ENCODE measurements at regions not wholly inside any gene's neighbourhood (a gene's known extent, or its start where the extent isn't known, plus 50 kb on each side); places are given as distances from the start of the nearest gene placed in this dataset.

DNA sequence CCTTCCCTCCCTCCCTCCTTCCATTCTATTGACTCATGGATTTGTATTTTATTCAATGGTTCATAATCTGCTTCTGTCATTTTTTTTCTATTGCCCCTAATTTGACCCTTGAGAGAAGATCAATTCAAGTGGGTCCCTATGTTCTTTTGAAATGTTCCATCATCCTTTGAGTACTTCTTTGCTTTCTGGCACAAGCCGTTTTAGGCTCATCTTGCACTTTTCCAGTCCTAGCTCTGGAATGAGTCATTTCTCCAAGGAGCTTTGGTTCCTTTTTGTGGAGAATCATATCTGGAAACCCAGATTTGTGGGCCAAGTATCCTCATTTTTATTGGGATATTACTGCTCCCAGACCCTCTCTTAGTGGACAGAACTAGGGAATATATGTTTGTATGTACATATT, 126.8 kb upstream of the PTPN3 start:
- POLR2A ChIA-PET, result no interaction called here

DNA sequence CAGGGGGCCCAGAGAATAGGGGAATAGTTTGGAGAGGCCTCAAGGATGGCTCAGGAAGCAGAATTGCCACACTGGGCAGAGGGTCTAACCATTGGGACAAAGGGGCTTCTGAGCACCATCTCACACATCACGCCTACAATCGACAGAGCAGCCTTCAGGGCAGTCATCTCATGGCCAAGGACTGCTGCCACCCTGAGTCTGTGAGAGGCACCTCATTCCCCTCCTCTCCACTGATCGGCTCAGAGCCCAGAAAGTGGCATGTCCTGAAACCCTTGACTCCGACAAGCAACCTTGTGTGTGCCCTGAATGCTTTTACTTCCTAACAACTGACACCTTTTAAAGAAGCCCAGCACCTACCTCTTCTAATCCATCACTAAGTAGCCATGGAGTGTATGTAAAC, 128.9 kb upstream of the PTPN3 start:
- Histone ChIP-seq H3K79me2 (ENCODE audit: insufficient read depth, low read depth, low read length) (no peaks in the 10 kb centered on the region), H2AFZ (ENCODE audit: low read length) (no peak overlapping the region), H3K27ac (ENCODE audit: low read depth, low read length, poor library complexity, severe bottlenecking) (no peak overlapping the region), H4K20me1 (ENCODE audit: insufficient read depth, low read length) (no peaks in the 10 kb centered on the region), H3K9me3 (ENCODE audit: low read length) (no peaks in the 10 kb centered on the region), H3K4me2 (ENCODE audit: low read length) (no peak overlapping the region), H3K36me3 (ENCODE audit: insufficient read depth, low read length) (no peaks in the 10 kb centered on the region), H3K4me3 (ENCODE audit: low read depth, low read length, poor library complexity, severe bottlenecking) (no peak overlapping the region), H3K4me1 (ENCODE audit: insufficient read depth, low read length, poor library complexity, severe bottlenecking) (no peaks in the 10 kb centered on the region), H3K9me2 (ENCODE audit: insufficient read depth, low read length) (no peaks in the 10 kb centered on the region)
- DNase-seq (ENCODE audit: low spot score), result no peak
- POLR2A ChIA-PET, result no interaction called here
- intact Hi-C loops (cut with micrococcal nuclease; ENCODE audit: unreplicated experiment), result no loop called here
- no TSS peak for BruUV-seq (replicated peaks)
- CTCF ChIA-PET (ENCODE audit: unreplicated experiment), result no interaction called here
- no peak for TF ChIP-seq EZH2phosphoT487 (IDR thresholded peaks at IDR 0.05; ENCODE audit: borderline replicate concordance, low read depth, low read length)
- no peak for TF ChIP-seq CTCF (conservative IDR thresholded peaks at IDR 0.05; ENCODE audit: low read length)

More for the DNA sequence above, 126.8 kb upstream of the PTPN3 start:
- no peak overlapping the region for H2AFZ ChIP-seq (ENCODE audit: low read length)
- DNase-seq (ENCODE audit: low spot score), result no peak
- H3K4me3 ChIP-seq (ENCODE audit: low read depth, low read length, poor library complexity, severe bottlenecking), result no peak overlapping the region
- no peaks in the 10 kb centered on the region for H3K79me2 ChIP-seq (ENCODE audit: insufficient read depth, low read depth, low read length)
- H3K36me3 ChIP-seq (ENCODE audit: insufficient read depth, low read length), result no peaks in the 10 kb centered on the region
- no TSS peak for BruUV-seq (replicated peaks)
- H3K9me2 ChIP-seq (ENCODE audit: insufficient read depth, low read length), result no peaks in the 10 kb centered on the region
- H3K4me2 ChIP-seq (ENCODE audit: low read length), result no peak overlapping the region
- H3K9me3 ChIP-seq (ENCODE audit: low read length), result no peaks in the 10 kb centered on the region
- intact Hi-C loops (cut with micrococcal nuclease; ENCODE audit: unreplicated experiment), result no loop called here
- no peak overlapping the region for H3K27ac ChIP-seq (ENCODE audit: low read depth, low read length, poor library complexity, severe bottlenecking)
- no peaks in the 10 kb centered on the region for H4K20me1 ChIP-seq (ENCODE audit: insufficient read depth, low read length)
- H3K4me1 ChIP-seq (ENCODE audit: insufficient read depth, low read length, poor library complexity, severe bottlenecking), result no peaks in the 10 kb centered on the region
- CTCF ChIA-PET (ENCODE audit: unreplicated experiment), result no interaction called here
- TF ChIP-seq CTCF (conservative IDR thresholded peaks at IDR 0.05; ENCODE audit: low read length), result no peak
- no peak for TF ChIP-seq EZH2phosphoT487 (IDR thresholded peaks at IDR 0.05; ENCODE audit: borderline replicate concordance, low read depth, low read length)

GRCh38 chr9:109629615-109630014, 131.5 kb upstream of the PTPN3 start:
- CTCF ChIA-PET (ENCODE audit: unreplicated experiment), result no interaction called here

More at GRCh38 chr9:109629615-109630014, 131.5 kb upstream of the PTPN3 start:
- Histone ChIP-seq H3K36me3 (ENCODE audit: insufficient read depth, low read length) (no peaks in the 10 kb centered on the region), H3K4me2 (ENCODE audit: low read length) (no peak overlapping the region), H3K27ac (ENCODE audit: low read depth, low read length, poor library complexity, severe bottlenecking) (no peak overlapping the region), H3K79me2 (ENCODE audit: insufficient read depth, low read depth, low read length) (no peaks in the 10 kb centered on the region), H3K9me2 (ENCODE audit: insufficient read depth, low read length) (no peaks in the 10 kb centered on the region), H3K4me1 (ENCODE audit: insufficient read depth, low read length, poor library complexity, severe bottlenecking) (no peaks in the 10 kb centered on the region), H3K4me3 (ENCODE audit: low read depth, low read length, poor library complexity, severe bottlenecking) (no peak overlapping the region), H3K9me3 (ENCODE audit: low read length) (no peaks in the 10 kb centered on the region), H4K20me1 (ENCODE audit: insufficient read depth, low read length) (no peaks in the 10 kb centered on the region), H2AFZ (ENCODE audit: low read length) (no peak overlapping the region)
- no peak for DNase-seq (ENCODE audit: low spot score)
- intact Hi-C loops (cut with micrococcal nuclease; ENCODE audit: unreplicated experiment), result no loop called here
- POLR2A ChIA-PET, result no interaction called here
- TF ChIP-seq CTCF (conservative IDR thresholded peaks at IDR 0.05; ENCODE audit: low read length) (no peak), EZH2phosphoT487 (IDR thresholded peaks at IDR 0.05; ENCODE audit: borderline replicate concordance, low read depth, low read length) (no peak)
- BruUV-seq (replicated peaks), result no TSS peak
